ENCODE measurements at regions not wholly inside any gene's neighbourhood (a gene's known extent, or its start where the extent isn't known, plus 50 kb on each side); places are given as distances from the start of the nearest gene placed in this dataset.

- TF ChIP-seq ZNF260 (CRISPR knock-in tag; IDR thresholded peaks at IDR 0.05; ENCODE audit: borderline replicate concordance, low read depth), result no peak
- no peak for TF ChIP-seq NR3C1 (CRISPR knock-in tag; IDR thresholded peaks at IDR 0.05)
- TF ChIP-seq NR2F2 (IDR thresholded peaks at IDR 0.05; ENCODE audit: borderline replicate concordance, low read depth), result no peak
- no peak for TF ChIP-seq SKI (IDR thresholded peaks at IDR 0.05; ENCODE audit: partially characterized antibody)
- TF ChIP-seq ZNF7 (CRISPR knock-in tag; IDR thresholded peaks at IDR 0.05), result no peak
- no peak for TF ChIP-seq REXO4 (CRISPR knock-in tag; IDR thresholded peaks at IDR 0.05; ENCODE audit: borderline replicate concordance)
- no peak for TF ChIP-seq ZSCAN22 (CRISPR knock-in tag; IDR thresholded peaks at IDR 0.05)
- TF ChIP-seq PLSCR1 (CRISPR knock-in tag; IDR thresholded peaks at IDR 0.05; ENCODE audit: borderline replicate concordance), result no peak
- TF ChIP-seq KDM2A (CRISPR knock-in tag; IDR thresholded peaks at IDR 0.05; ENCODE audit: borderline replicate concordance, low read depth), result no peak
- TF ChIP-seq ARID2 (CRISPR knock-in tag; IDR thresholded peaks at IDR 0.05; ENCODE audit: borderline replicate concordance), result no peak
- TF ChIP-seq ZNF564 (CRISPR knock-in tag; IDR thresholded peaks at IDR 0.05), result no peak
- no peak for TF ChIP-seq TEF (CRISPR knock-in tag; IDR thresholded peaks at IDR 0.05)
- TF ChIP-seq CREB1 (IDR thresholded peaks at IDR 0.05), result no peak
- no peak for TF ChIP-seq CREB1 (CRISPR knock-in tag; IDR thresholded peaks at IDR 0.05)
Observed at GRCh38 chr13:60242043-60242595, 78.4 kb upstream of the DIAPH3 start (continued).

GRCh38 chr13:60244381-60244780, 80.7 kb upstream of the DIAPH3 start:
- intact Hi-C loops (cut with micrococcal nuclease; ENCODE audit: unreplicated experiment) (no loop called here), in situ Hi-C loops (cut with HindIII; ENCODE audit: extremely low pct_ligation_motif_present, low pct_unique_long_range_greater_than_20kb) (no loop called here)
- H4K20me1 ChIP-seq (ENCODE audit: insufficient read depth, low read length), result no peaks in the 10 kb centered on the region
- no peaks in the 10 kb centered on the region for H3K4me1 ChIP-seq (ENCODE audit: insufficient read depth, low read length)
- ChIA-PET POLR2A (no interaction called here), CTCF (ENCODE audit: low intra/inter-chr PET ratio, low total read pairs) (no interaction called here)
- H2AFZ ChIP-seq (ENCODE audit: low read length), result no peak overlapping the region
- H3K79me2 ChIP-seq (ENCODE audit: insufficient read depth, low read length), result no peaks in the 10 kb centered on the region
- no peak for ATAC-seq
- BruUV-seq (replicated peaks), result no TSS peak
- no peak overlapping the region for H3K9ac ChIP-seq (ENCODE audit: insufficient read depth, low read depth, low read length)
- H3K9me3 ChIP-seq (ENCODE audit: low read length), result no peaks in the 10 kb centered on the region
- no peak overlapping the region for H3K27ac ChIP-seq (ENCODE audit: extremely low read length, insufficient read depth, low read length)
- no peak for DNase-seq (ENCODE audit: low spot score)
- WGBS (ENCODE audit: low lambda C conversion rate), result 0% methylated on average over 1 of the region's 1 CpG
- no peak overlapping the region for H3K4me2 ChIP-seq (ENCODE audit: low read depth, low read length)
- no peak for FAIRE-seq
- H3K27me3 ChIP-seq (ENCODE audit: control insufficient read depth in 1 of 2, insufficient read depth in 2 of 2, low read length in 2 of 2), result no peaks in the 10 kb centered on the region
- no peaks in the 10 kb centered on the region for H3K36me3 ChIP-seq (replicated peaks in 1 of 2; ENCODE audit: control insufficient read depth in 1 of 2, insufficient read depth in 2 of 2, low read length in 2 of 2)
- H3K4me3 ChIP-seq (replicated peaks in 1 of 3; ENCODE audit: insufficient read depth in 1 of 3, low read depth in 2 of 3, low read length in 3 of 3), result no peak overlapping the region
- TF ChIP-seq ZBED4 (CRISPR knock-in tag; IDR thresholded peaks at IDR 0.05; ENCODE audit: borderline replicate concordance), result no peak
- TF ChIP-seq CENPX (CRISPR knock-in tag; IDR thresholded peaks at IDR 0.05), result no peak
- TF ChIP-seq SCMH1 (CRISPR knock-in tag; IDR thresholded peaks at IDR 0.05; ENCODE audit: borderline replicate concordance), result no peak
